SU-DHL-6 (cell line): ENCODE measurements at regions not wholly inside any gene's neighbourhood (a gene's known extent, or its start where the extent isn't known, plus 50 kb on each side); places are given as distances from the start of the nearest gene placed in this dataset.
"Not testable (repeated sequence)": the region's sequence is repeated elsewhere in the genome, so short reads cannot be mapped to it uniquely, and the experiment has no call there.

Experiments used
- H2AFZ ChIP-seq: fragments of 200-600 bp; sonication (generic); 2 replicates; pipeline ENCODE4 v1.6.1; 2014; ENCODE audit warnings: low read depth, mild to moderate bottlenecking, moderate library complexity, mixed read lengths, antibody characterized with exemption, low read length; ENCODE audit not compliant: severe bottlenecking
- H3F3A ChIP-seq: fragments of 200-600 bp; shearing (Covaris generic); 2 replicates; pipeline ENCODE4 v1.6.0; 2016; ENCODE audit warnings: antibody characterized with exemption, mild to moderate bottlenecking; ENCODE audit not compliant: insufficient read depth
- H3K27ac ChIP-seq: fragments of 200-600 bp; sonication (generic); 2 replicates; pipeline ENCODE4 v1.5.1; 2016; ENCODE audit warnings: low read depth, mild to moderate bottlenecking, low read length, moderate library complexity, mixed read lengths
- H3K27me3 ChIP-seq: fragments of 200-600 bp; sonication (generic), shearing (Covaris generic); 2 replicates; pipeline ENCODE4 v1.6.0; 2014; ENCODE audit warnings: mild to moderate bottlenecking, low read length
- H3K36me3 ChIP-seq: fragments of 200-600 bp; sonication (generic); 2 replicates; pipeline ENCODE4 v1.6.1; 2014; ENCODE audit warnings: mild to moderate bottlenecking, low read length, mixed read lengths
- H3K4me2 ChIP-seq: fragments of 300-600, 200-600 bp; shearing (Covaris generic), sonication (generic); 2 replicates; pipeline ENCODE4 v1.6.0; 2014; ENCODE audit warnings: low read length, low read depth, mild to moderate bottlenecking; ENCODE audit not compliant: poor library complexity, severe bottlenecking
- H3K4me3 ChIP-seq: fragments of 200-600 bp; sonication (generic); 2 replicates; pipeline ENCODE4 v1.5.1; 2014; ENCODE audit warnings: antibody characterized with exemption, low read length, mild to moderate bottlenecking, mixed read lengths; ENCODE audit not compliant: insufficient read depth, poor library complexity, severe bottlenecking
- H3K79me2 ChIP-seq: fragments of 200-600 bp; sonication (generic); 2 replicates; pipeline ENCODE4 v1.6.1; 2014; ENCODE audit warnings: mild to moderate bottlenecking, low read length, moderate library complexity; ENCODE audit not compliant: insufficient read depth
- H3K9ac ChIP-seq: fragments of 200-600 bp; sonication (generic); 2 replicates; pipeline ENCODE4 v1.7.0; 2014; ENCODE audit warnings: mild to moderate bottlenecking, low read length
- H3K9me2 ChIP-seq: fragments of 200-600 bp; sonication (generic); replicated peaks from 2 replicates; pipeline ENCODE4 v1.6.1; 2014; ENCODE audit warnings: low read length; ENCODE audit not compliant: insufficient read depth
- H3K9me3 ChIP-seq: fragments of 200-600 bp; sonication (generic); 2 replicates; pipeline ENCODE4 v1.6.1; 2014; ENCODE audit warnings: low read length, mixed read lengths; ENCODE audit not compliant: insufficient read depth
- H4K20me1 ChIP-seq: fragments of 200-600 bp; sonication (generic); 2 replicates; pipeline ENCODE4 v1.6.1; 2014; ENCODE audit warnings: low read depth, mild to moderate bottlenecking, antibody characterized with exemption, low read length, moderate library complexity, mixed read lengths
- CTCF ChIP-seq: fragments of 200-600 bp; sonication (generic); IDR thresholded peaks from one replicate; pipeline ENCODE4 v1.5.1; 2017; ENCODE audit warnings: antibody characterized with exemption, mild to moderate bottlenecking, low read length, moderate library complexity; ENCODE audit not compliant: insufficient read depth, poor library complexity, severe bottlenecking
- EZH2phosphoT487 ChIP-seq: fragments of 200-600 bp; sonication (generic), shearing (Covaris generic); conservative IDR thresholded peaks from 2 replicates; pipeline ENCODE4 v1.6.1; 2018; ENCODE audit warnings: mild to moderate bottlenecking, antibody characterized with exemption, low read length, moderate library complexity, mixed read lengths

- H3K27me3 ChIP-seq, result no peaks in the 10 kb centered on the region
- H4K20me1 ChIP-seq, result no peaks in the 10 kb centered on the region
- H3F3A ChIP-seq, result no peaks in the 10 kb centered on the region
- no peak overlapping the region for H3K4me3 ChIP-seq
- H3K9ac ChIP-seq, result no peak overlapping the region
- TF ChIP-seq CTCF (no peak), EZH2phosphoT487 (no peak)
- H2AFZ ChIP-seq, result no peak overlapping the region
- H3K9me2 ChIP-seq, result no peaks in the 10 kb centered on the region
- H3K9me3 ChIP-seq, result no peaks in the 10 kb centered on the region
- no peaks in the 10 kb centered on the region for H3K36me3 ChIP-seq
- H3K27ac ChIP-seq, result no peak overlapping the region
- H3K4me2 ChIP-seq, result no peak overlapping the region
- H3K79me2 ChIP-seq, result no peaks in the 10 kb centered on the region
Observed at GRCh38 chrX:35626124-35626523, 172.0 kb upstream of the MAGEB16 start.

GRCh38 chrX:35635971-35636370, 162.2 kb upstream of the MAGEB16 start:
- not testable (repeated sequence) for H3K9me3 ChIP-seq, H4K20me1 ChIP-seq, H3F3A ChIP-seq, H3K27ac ChIP-seq, H3K79me2 ChIP-seq, H3K27me3 ChIP-seq, H3K9ac ChIP-seq, H2AFZ ChIP-seq, H3K4me2 ChIP-seq, H3K4me3 ChIP-seq, H3K36me3 ChIP-seq, H3K9me2 ChIP-seq

- Histone ChIP-seq H2AFZ (no peak overlapping the region), H3K4me3 (no peak overlapping the region), H3K9me2 (no peaks in the 10 kb centered on the region), H4K20me1 (no peaks in the 10 kb centered on the region), H3K9me3 (no peaks in the 10 kb centered on the region), H3F3A (no peaks in the 10 kb centered on the region), H3K4me2 (no peak overlapping the region), H3K27me3 (no peaks in the 10 kb centered on the region), H3K79me2 (no peaks in the 10 kb centered on the region), H3K27ac (no peak overlapping the region), H3K9ac (no peak overlapping the region), H3K36me3 (no peaks in the 10 kb centered on the region)
- TF ChIP-seq CTCF (no peak), EZH2phosphoT487 (no peak)
Observed at GRCh38 chrX:35664833-35665232, 133.3 kb upstream of the MAGEB16 start.

GRCh38 chrX:35665311-35665710, 132.8 kb upstream of the MAGEB16 start:
- no peak overlapping the region for H3K4me2 ChIP-seq
- no peaks in the 10 kb centered on the region for H3K36me3 ChIP-seq
- H2AFZ ChIP-seq, result no peak overlapping the region
- TF ChIP-seq EZH2phosphoT487 (no peak), CTCF (no peak)
- no peaks in the 10 kb centered on the region for H4K20me1 ChIP-seq
- H3K27me3 ChIP-seq, result no peaks in the 10 kb centered on the region
- no peaks in the 10 kb centered on the region for H3K79me2 ChIP-seq
- H3K4me3 ChIP-seq, result no peak overlapping the region
- no peak overlapping the region for H3K27ac ChIP-seq
- no peaks in the 10 kb centered on the region for H3K9me2 ChIP-seq
- H3F3A ChIP-seq, result no peaks in the 10 kb centered on the region
- no peaks in the 10 kb centered on the region for H3K9me3 ChIP-seq
- H3K9ac ChIP-seq, result no peak overlapping the region
